HepG2 (cell line): ENCODE measurements at regions not wholly inside any gene's neighbourhood (a gene's known extent, or its start where the extent isn't known, plus 50 kb on each side); places are given as distances from the start of the nearest gene placed in this dataset.

Source experiments
- ATAC-seq: fragments of 200-7000 bp; cut with Tn5 transposase; 3 replicates; pipeline ENCODE4 v1.9.1; 2020; ENCODE audit warnings: mild to moderate bottlenecking, moderate library complexity
- BruUV-seq: library from RNA; stranded (reverse); fragments of 400-500 nt; replicated peaks from 2 replicates; lab custom pipeline; 2021; lab: Mats Ljungman, UMichigan
- CTCF ChIA-PET: fragments of 300-600 bp; formaldehyde crosslinking; extraction: SDS; loops from one replicate; lab custom pipeline; 2021; ENCODE audit warnings: low total read pairs, inconsistent platforms, low intra/inter-chr PET ratio; lab: Yijun Ruan, JAX
- POLR2A ChIA-PET: fragments of 350-600 bp; sonication (Branson Sonifier 250); formaldehyde crosslinking; loops from one replicate; lab custom pipeline; 2020; ENCODE audit warnings: antibody characterized with exemption, inconsistent platforms; lab: Yijun Ruan, JAX
- DNase-seq: peaks from one replicate; pipeline ENCODE4 v3.0.0-alpha.2; 2015; ENCODE audit warnings: low spot score
- FAIRE-seq: peaks from 3 replicates; lab custom pipeline; 2011; peaks lifted over from hg19 to GRCh38; lab: Jason Lieb, UNC
- H2AFZ ChIP-seq: one replicate; pipeline ENCODE4 v1.6.1; 2011; ENCODE audit warnings: low read length, inconsistent platforms
- H3K27ac ChIP-seq: fragments of 300-600 bp; 3 replicates; pipeline ENCODE4 v1.8.0; 2011; ENCODE audit warnings: mixed run types, mild to moderate bottlenecking, mixed read lengths, low read length, inconsistent platforms; ENCODE audit not compliant: insufficient read depth; ENCODE audit errors: extremely low read length
- H3K27me3 ChIP-seq, 2 experiments: fragments of 200-600 bp in 1 of 2; 2 replicates in 1 of 2; 3 replicates in 1 of 2; pipeline versions ENCODE4 v1.6.0 to v1.8.0; 2011; ENCODE audit warnings: low read length in 2 of 2, mild to moderate bottlenecking in 2 of 2, moderate library complexity in 2 of 2, inconsistent platforms in 1 of 2; ENCODE audit not compliant: insufficient read depth in 2 of 2, control insufficient read depth in 1 of 2
- H3K36me3 ChIP-seq, 2 experiments: fragments of 200-600 bp in 1 of 2; replicated peaks in 1 of 2; 2 replicates in 1 of 2; 3 replicates in 1 of 2; pipeline versions ENCODE4 v1.5.1 to v1.8.0; 2011; ENCODE audit warnings: low read length in 2 of 2, inconsistent platforms in 1 of 2; ENCODE audit not compliant: insufficient read depth in 2 of 2, control insufficient read depth in 1 of 2
- H3K4me1 ChIP-seq: 2 replicates; pipeline ENCODE4 v1.5.1; 2012; ENCODE audit warnings: low read length, inconsistent platforms; ENCODE audit not compliant: insufficient read depth
- H3K4me2 ChIP-seq: 2 replicates; pipeline ENCODE4 v1.6.0; 2011; ENCODE audit warnings: low read depth, low read length, inconsistent platforms
- H3K4me3 ChIP-seq, 3 experiments: fragments of 200-600 bp in 1 of 3; sonication (generic), shearing (Covaris generic) in 1 of 3; replicated peaks in 1 of 3; 2 replicates each; pipeline ENCODE4 v1.5.1; 2011 to 2016; ENCODE audit warnings: low read length in 3 of 3, inconsistent platforms in 2 of 3, low read depth in 2 of 3, mild to moderate bottlenecking in 2 of 3, control low read depth in 1 of 3, mixed read lengths in 1 of 3; ENCODE audit not compliant: insufficient read depth in 1 of 3
- H3K79me2 ChIP-seq: one replicate; pipeline ENCODE4 v1.6.1; 2011; ENCODE audit warnings: low read length, inconsistent platforms; ENCODE audit not compliant: insufficient read depth
- H3K9ac ChIP-seq: 2 replicates; pipeline ENCODE4 v1.6.0; 2011; ENCODE audit warnings: mild to moderate bottlenecking, low read depth, low read length, inconsistent platforms; ENCODE audit not compliant: insufficient read depth
- H3K9me3 ChIP-seq: 2 replicates; pipeline ENCODE4 v1.5.1; 2012; ENCODE audit warnings: mild to moderate bottlenecking, low read length
- H4K20me1 ChIP-seq: 2 replicates; pipeline ENCODE4 v1.6.0; 2011; ENCODE audit warnings: inconsistent platforms, mild to moderate bottlenecking, low read length, moderate library complexity; ENCODE audit not compliant: insufficient read depth
- ATAD3A ChIP-seq: sonication (generic); formaldehyde crosslinking; IDR thresholded peaks from 2 replicates; pipeline ENCODE4 v1.4.0; 2020; ENCODE audit warnings: missing genetic modification reagents
- ATF5 ChIP-seq: sonication (generic); formaldehyde crosslinking; IDR thresholded peaks from 2 replicates; pipeline ENCODE4 v1.4.0; 2020; ENCODE audit warnings: mild to moderate bottlenecking, low read depth, missing genetic modification reagents
- ATM ChIP-seq: fragments of 450-650 bp; IDR thresholded peaks from 2 replicates; pipeline ENCODE4 v1.7.1; 2017; ENCODE audit warnings: mild to moderate bottlenecking, borderline replicate concordance
- CBFB ChIP-seq: sonication (generic); formaldehyde crosslinking; IDR thresholded peaks from 2 replicates; pipeline ENCODE4 v1.4.0; 2020; ENCODE audit warnings: missing genetic modification reagents
- GATAD2A ChIP-seq: IDR thresholded peaks from 2 replicates; pipeline ENCODE4 v1.6.1; 2016
- IRF9 ChIP-seq: sonication (generic); formaldehyde crosslinking; IDR thresholded peaks from 2 replicates; pipeline ENCODE4 v1.8.0; 2022; ENCODE audit warnings: missing genetic modification reagents, mild to moderate bottlenecking, borderline replicate concordance
- KLF13 ChIP-seq: sonication (generic); formaldehyde crosslinking; IDR thresholded peaks from 2 replicates; pipeline ENCODE4 v1.4.0; 2020; ENCODE audit warnings: mild to moderate bottlenecking, missing genetic modification reagents
- PHF8 ChIP-seq: sonication (generic); formaldehyde crosslinking; IDR thresholded peaks from 2 replicates; pipeline ENCODE4 v1.5.0; 2020; ENCODE audit warnings: missing genetic modification reagents
- RBFOX2 ChIP-seq: fragments of 200-400 bp; formaldehyde crosslinking; IDR thresholded peaks from 2 replicates; pipeline ENCODE4 v1.6.1; 2017; ENCODE audit warnings: low read depth, mild to moderate bottlenecking, low read length
- SOX6 ChIP-seq, 2 experiments: fragments of 450-650 bp in 1 of 2; sonication (generic) in 1 of 2; formaldehyde crosslinking in 1 of 2; IDR thresholded peaks; 2 replicates each; pipeline versions ENCODE4 v1.4.0 to v1.6.1; 2017 to 2020; ENCODE audit warnings: antibody characterized with exemption in 1 of 2, mild to moderate bottlenecking in 1 of 2, missing genetic modification reagents in 1 of 2
- THYN1 ChIP-seq: sonication (generic); formaldehyde crosslinking; IDR thresholded peaks from 2 replicates; pipeline ENCODE4 v1.8.1; 2023; ENCODE audit warnings: low read depth, mild to moderate bottlenecking, moderate library complexity, missing genetic modification reagents, borderline replicate concordance
- ZBTB3 ChIP-seq: sonication (generic); formaldehyde crosslinking; IDR thresholded peaks from 2 replicates; pipeline ENCODE4 v1.4.0; 2020; ENCODE audit warnings: low read depth, mild to moderate bottlenecking, moderate library complexity, missing genetic modification reagents, borderline replicate concordance
- ZNF224 ChIP-seq: sonication (generic); formaldehyde crosslinking; IDR thresholded peaks from 2 replicates; pipeline ENCODE4 v1.5.0; 2020; ENCODE audit warnings: mild to moderate bottlenecking, missing genetic modification reagents
- ZNF431 ChIP-seq: sonication (generic); formaldehyde crosslinking; IDR thresholded peaks from 2 replicates; pipeline ENCODE4 v1.9.0; 2022; ENCODE audit warnings: missing genetic modification reagents, low read depth, mild to moderate bottlenecking, borderline replicate concordance
- WGBS: methylation state at CpG from one replicate; pipeline ENCODE4 v1.1.6; 2017; ENCODE audit warnings: low lambda C conversion rate; 5-methylcytosine and 5-hydroxymethylcytosine counted together
- in situ Hi-C: cut with HindIII; loops from 2 replicates; pipeline ENCODE4 v1.10.0; 2017; ENCODE audit warnings: low pct_unique_long_range_greater_than_20kb; ENCODE audit not compliant: extremely low pct_ligation_motif_present
- intact Hi-C: fragments of 100-400 bp; cut with micrococcal nuclease; formaldehyde crosslinking; loops from one replicate; pipeline ENCODE4 v1.10.0; 2022; ENCODE audit not compliant: unreplicated experiment
- TF ChIP-seq, protein P1 (sequence below): fragments of 450-650 bp; IDR thresholded peaks from 2 replicates; pipeline ENCODE4 v1.6.1; 2016

GRCh38 chr10:130774871-130775270 is 536.6 kb downstream of the TCERG1L start:
- no peak for FAIRE-seq
- DNase-seq, result no peak
- CTCF ChIA-PET, result no interaction called here
- Histone ChIP-seq H3K4me2 (no peak overlapping the region), H3K9me3 (no peaks in the 10 kb centered on the region), H3K9ac (no peak overlapping the region), H4K20me1 (no peaks in the 10 kb centered on the region), H2AFZ (no peak overlapping the region), H3K36me3 (no peaks in the 10 kb centered on the region), H3K4me3 (no peak overlapping the region), H3K27me3 (peaks cover 3 to 31% of the 10 kb centered on the region in 2 experiments; a peak in 4 of 5 replicates), H3K79me2 (no peaks in the 10 kb centered on the region), H3K27ac (no peak overlapping the region), H3K4me1 (no peaks in the 10 kb centered on the region)
- TF ChIP-seq, protein P1, sequence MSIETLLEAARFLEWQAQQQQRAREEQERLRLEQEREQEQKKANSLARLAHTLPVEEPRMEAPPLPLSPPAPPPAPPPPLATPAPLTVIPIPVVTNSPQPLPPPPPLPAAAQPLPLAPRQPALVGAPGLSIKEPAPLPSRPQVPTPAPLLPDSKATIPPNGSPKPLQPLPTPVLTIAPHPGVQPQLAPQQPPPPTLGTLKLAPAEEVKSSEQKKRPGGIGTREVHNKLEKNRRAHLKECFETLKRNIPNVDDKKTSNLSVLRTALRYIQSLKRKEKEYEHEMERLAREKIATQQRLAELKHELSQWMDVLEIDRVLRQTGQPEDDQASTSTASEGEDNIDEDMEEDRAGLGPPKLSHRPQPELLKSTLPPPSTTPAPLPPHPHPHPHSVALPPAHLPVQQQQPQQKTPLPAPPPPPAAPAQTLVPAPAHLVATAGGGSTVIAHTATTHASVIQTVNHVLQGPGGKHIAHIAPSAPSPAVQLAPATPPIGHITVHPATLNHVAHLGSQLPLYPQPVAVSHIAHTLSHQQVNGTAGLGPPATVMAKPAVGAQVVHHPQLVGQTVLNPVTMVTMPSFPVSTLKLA, result no peak
- no peak for TF ChIP-seq KLF13 (CRISPR knock-in tag)
- no peak for TF ChIP-seq THYN1 (CRISPR knock-in tag)
- TF ChIP-seq ATF5 (CRISPR knock-in tag), result no peak
- no peak for TF ChIP-seq IRF9 (CRISPR knock-in tag)
- TF ChIP-seq GATAD2A (CRISPR knock-in tag), result no peak
- no peak for TF ChIP-seq ZNF224
- TF ChIP-seq ATAD3A (CRISPR knock-in tag), result no peak
- no peak for TF ChIP-seq RBFOX2
- no peak for TF ChIP-seq ATM
- no peak for TF ChIP-seq SOX6 (IDR thresholded peaks at IDR 0.05)
- TF ChIP-seq SOX6 (CRISPR knock-in tag; IDR thresholded peaks at IDR 0.05), result no peak
- no peak for TF ChIP-seq ZBTB3 (CRISPR knock-in tag)
- no peak for TF ChIP-seq ZNF431 (CRISPR knock-in tag)
- no peak for TF ChIP-seq PHF8 (CRISPR knock-in tag)
- TF ChIP-seq CBFB (CRISPR knock-in tag), result no peak
- BruUV-seq, result no TSS peak
- 0% methylated on average over 3 of the region's 6 CpGs for WGBS
- POLR2A ChIA-PET, result no interaction called here
- no peak for ATAC-seq
- in situ Hi-C loops (no loop called here), intact Hi-C loops (no loop called here)
